GM18499 (cell line): ENCODE measurements at regions not wholly inside any gene's neighbourhood (a gene's known extent, or its start where the extent isn't known, plus 50 kb on each side); places are given as distances from the start of the nearest gene placed in this dataset.

Experiments used
- ATAC-seq: cut with Tn5 transposase; IDR thresholded peaks from one replicate; pipeline ENCODE4 v1.9.1; 2021; ENCODE audit warnings: moderate number of reproducible peaks; ENCODE audit not compliant: insufficient read depth, unreplicated experiment

- no peak for ATAC-seq
Observed at GRCh38 chr12:38998887-38999482, 93.6 kb upstream of the CPNE8 start.

DNA sequence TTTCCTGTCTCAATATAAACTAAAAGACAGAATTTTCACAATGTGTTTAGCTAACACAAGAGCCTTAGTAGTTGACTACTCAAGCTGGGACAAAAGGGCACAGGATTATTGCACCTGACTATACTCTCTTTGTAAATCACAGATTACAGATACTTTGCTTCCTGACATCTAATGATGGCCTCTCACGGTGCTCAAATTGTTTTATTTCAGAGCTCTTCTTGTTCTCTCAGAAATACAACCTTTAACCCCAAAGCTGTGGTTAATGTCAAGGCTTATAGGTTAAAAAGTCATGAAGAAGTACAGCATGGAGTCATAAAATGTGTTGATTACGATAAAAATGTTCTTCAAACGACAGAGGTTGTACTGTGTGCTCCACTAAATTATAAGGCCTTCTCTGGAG is 89.9 kb upstream of the CPNE8 start:
- no peak for ATAC-seq

GRCh38 chr12:38985961-38986360 is 80.6 kb upstream of the CPNE8 start:
- no peak for ATAC-seq

DNA sequence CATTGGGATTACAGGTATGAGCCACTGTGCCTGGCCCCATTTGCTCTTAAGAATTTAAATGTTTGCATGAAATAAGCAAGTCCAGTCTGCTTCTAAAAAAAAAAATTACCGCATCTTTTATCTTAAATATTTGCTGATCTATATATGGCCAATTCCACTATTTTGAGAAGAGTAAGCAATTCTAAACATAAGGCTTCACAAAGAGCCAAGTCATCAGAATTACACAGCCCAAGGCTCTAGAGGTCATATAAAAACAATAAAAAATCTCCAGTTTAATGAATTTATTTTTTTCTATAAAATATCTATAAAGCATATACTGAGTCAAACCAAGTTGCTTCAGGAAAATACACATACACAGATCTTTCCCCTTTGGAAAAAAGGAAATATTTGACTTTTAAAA is 79.0 kb upstream of the CPNE8 start:
- ATAC-seq = no peak

GRCh38 chr12:38983117-38983571 is 77.8 kb upstream of the CPNE8 start:
- no peak for ATAC-seq

- ATAC-seq = no peak
Observed at GRCh38 chr12:38977132-38977531, 71.7 kb upstream of the CPNE8 start.

- ATAC-seq = no peak
Observed at GRCh38 chr12:38969706-38970105, 64.3 kb upstream of the CPNE8 start.

DNA sequence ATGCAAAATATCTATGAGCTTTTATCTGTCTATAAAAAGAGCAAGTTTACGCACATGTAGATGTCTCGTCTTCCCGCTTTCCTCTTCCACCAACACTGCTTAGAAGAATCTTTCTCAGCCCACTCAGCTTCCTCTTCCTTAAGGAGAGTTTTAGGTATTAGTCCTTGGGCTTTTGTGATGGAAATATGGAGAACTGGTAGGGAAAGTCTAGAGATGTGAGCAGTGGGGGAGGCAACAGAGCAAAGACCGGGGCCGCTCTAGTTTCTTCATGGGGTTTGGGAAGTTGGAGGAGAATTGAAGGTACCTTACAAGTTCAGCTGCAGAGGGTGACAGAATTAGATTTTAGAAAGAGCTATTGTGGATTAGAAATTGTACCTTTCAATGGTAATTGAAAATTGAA is 56.3 kb upstream of the CPNE8 start:
- no peak for ATAC-seq

- ATAC-seq = no peak
Observed at GRCh38 chr12:38961012-38961411, 55.6 kb upstream of the CPNE8 start.

- ATAC-seq = no peak
Observed at GRCh38 chr12:38956337-38956736, 50.9 kb upstream of the CPNE8 start.
